ENCODE measurements at regions not wholly inside any gene's neighbourhood (a gene's known extent, or its start where the extent isn't known, plus 50 kb on each side); places are given as distances from the start of the nearest gene placed in this dataset.

DNA sequence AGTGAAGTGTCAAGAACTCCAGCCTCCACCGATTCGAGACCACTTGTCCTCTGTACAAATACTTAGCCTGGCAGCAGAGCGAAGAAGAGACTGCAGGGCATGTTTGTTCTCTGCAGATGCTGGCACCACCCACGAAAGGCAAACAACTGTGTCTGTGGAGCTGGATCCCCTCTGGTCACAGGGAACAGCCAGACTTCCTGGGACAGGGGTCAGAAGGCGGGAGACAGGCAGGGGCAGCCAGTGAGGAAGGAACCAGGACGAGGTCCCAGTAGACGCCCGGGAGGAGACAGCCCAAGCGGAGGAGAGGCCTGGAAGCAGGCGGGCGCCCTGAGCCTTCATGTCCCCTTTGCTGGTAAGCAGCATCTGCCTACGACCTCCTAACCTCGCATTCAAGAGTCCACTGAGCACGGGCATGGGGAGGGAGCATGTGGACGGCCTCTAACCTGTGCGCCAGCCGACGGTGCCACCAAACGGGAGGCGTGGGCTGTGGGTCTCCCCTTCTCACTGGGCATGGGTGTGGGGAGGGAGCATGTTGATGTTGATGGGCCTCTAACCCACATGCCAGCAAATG lies 265.5 kb downstream of the DLL1 start:
- no peak overlapping the region for H3K4me3 ChIP-seq
- no peaks in the 10 kb centered on the region for H3K9me3 ChIP-seq
- peaks cover 10 to 19% (median 15%) of the 10 kb centered on the region in 4 donors for H3K4me1 ChIP-seq
- no peak for DNase-seq (ENCODE audit: extremely low spot score)
- no peaks in the 10 kb centered on the region for H3K36me3 ChIP-seq
- no peak overlapping the region for H3K27ac ChIP-seq (replicated peaks in 1 of 4)
- intact Hi-C loops (cut with DNase I), result no loop called here
- WGBS, result 87% methylated on average over 20 of the region's 20 CpGs
- peaks cover 0 to 18% (median 0%) of the 10 kb centered on the region in 4 donors for H3K27me3 ChIP-seq
- TF ChIP-seq EP300 (IDR thresholded peaks at IDR 0.05), result no peak
- no peak for TF ChIP-seq POLR2AphosphoS5 (IDR thresholded peaks at IDR 0.05)
- no peak for TF ChIP-seq POLR2A (IDR thresholded peaks at IDR 0.05; ENCODE audit: low read depth)
- TF ChIP-seq, protein P1, sequence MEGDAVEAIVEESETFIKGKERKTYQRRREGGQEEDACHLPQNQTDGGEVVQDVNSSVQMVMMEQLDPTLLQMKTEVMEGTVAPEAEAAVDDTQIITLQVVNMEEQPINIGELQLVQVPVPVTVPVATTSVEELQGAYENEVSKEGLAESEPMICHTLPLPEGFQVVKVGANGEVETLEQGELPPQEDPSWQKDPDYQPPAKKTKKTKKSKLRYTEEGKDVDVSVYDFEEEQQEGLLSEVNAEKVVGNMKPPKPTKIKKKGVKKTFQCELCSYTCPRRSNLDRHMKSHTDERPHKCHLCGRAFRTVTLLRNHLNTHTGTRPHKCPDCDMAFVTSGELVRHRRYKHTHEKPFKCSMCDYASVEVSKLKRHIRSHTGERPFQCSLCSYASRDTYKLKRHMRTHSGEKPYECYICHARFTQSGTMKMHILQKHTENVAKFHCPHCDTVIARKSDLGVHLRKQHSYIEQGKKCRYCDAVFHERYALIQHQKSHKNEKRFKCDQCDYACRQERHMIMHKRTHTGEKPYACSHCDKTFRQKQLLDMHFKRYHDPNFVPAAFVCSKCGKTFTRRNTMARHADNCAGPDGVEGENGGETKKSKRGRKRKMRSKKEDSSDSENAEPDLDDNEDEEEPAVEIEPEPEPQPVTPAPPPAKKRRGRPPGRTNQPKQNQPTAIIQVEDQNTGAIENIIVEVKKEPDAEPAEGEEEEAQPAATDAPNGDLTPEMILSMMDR (IDR thresholded peaks at IDR 0.05), result no peak

GRCh38 chr6:170024940-170025339 lies 265.9 kb downstream of the DLL1 start:
- H3K27me3 ChIP-seq, result peaks cover 0 to 18% (median 0%) of the 10 kb centered on the region in 4 donors
- intact Hi-C loops (cut with DNase I), result no loop called here
- no peak for DNase-seq (ENCODE audit: extremely low spot score)
- H3K27ac ChIP-seq (replicated peaks in 1 of 4), result no peak overlapping the region
- H3K4me1 ChIP-seq, result peaks cover 10 to 19% (median 15%) of the 10 kb centered on the region in 4 donors
- no peaks in the 10 kb centered on the region for H3K9me3 ChIP-seq
- H3K4me3 ChIP-seq, result no peak overlapping the region
- TF ChIP-seq POLR2AphosphoS5 (IDR thresholded peaks at IDR 0.05) (peak; percentile 25 to 61), POLR2A (IDR thresholded peaks at IDR 0.05; ENCODE audit: low read depth) (no peak)
- 44% methylated on average over 7 of the region's 7 CpGs for WGBS
- no peaks in the 10 kb centered on the region for H3K36me3 ChIP-seq

- peak overlapping the region; percentile 22 to 39 (median 26) for H3K4me3 ChIP-seq
Observed at GRCh38 chr6:170023620-170024521, 267.0 kb downstream of the DLL1 start.

GRCh38 chr6:170022827-170023619 lies 267.9 kb downstream of the DLL1 start:
- H3K27me3 ChIP-seq, result peaks cover 0 to 18% (median 0%) of the 10 kb centered on the region in 4 donors
- no peak for TF ChIP-seq POLR2A (IDR thresholded peaks at IDR 0.05; ENCODE audit: low read depth)
- TF ChIP-seq, protein P1 (IDR thresholded peaks at IDR 0.05), result no peak
- TF ChIP-seq EP300 (IDR thresholded peaks at IDR 0.05), result no peak
- TF ChIP-seq POLR2AphosphoS5 (IDR thresholded peaks at IDR 0.05), result peak in 1 of 2 donors; percentile 26
- H3K9me3 ChIP-seq, result no peaks in the 10 kb centered on the region
- H3K36me3 ChIP-seq, result no peaks in the 10 kb centered on the region
- DNase-seq (ENCODE audit: extremely low spot score), result no peak
- H3K4me3 ChIP-seq, result peak overlapping the region; percentile 22 to 39 (median 26)
- H3K27ac ChIP-seq (replicated peaks in 1 of 4), result no peak overlapping the region
- H3K4me1 ChIP-seq, result peaks cover 10 to 19% (median 15%) of the 10 kb centered on the region in 4 donors
- 85% methylated on average over 10 of the region's 77 CpGs for WGBS
- intact Hi-C loops (cut with DNase I), result no loop called here

More at GRCh38 chr6:170023620-170024521, 267.0 kb downstream of the DLL1 start:
- no peak for DNase-seq (ENCODE audit: extremely low spot score)
- Histone ChIP-seq H3K9me3 (no peaks in the 10 kb centered on the region), H3K4me1 (peaks cover 10 to 19% (median 15%) of the 10 kb centered on the region in 4 donors), H3K27me3 (peaks cover 0 to 18% (median 0%) of the 10 kb centered on the region in 4 donors), H3K36me3 (no peaks in the 10 kb centered on the region), H3K27ac (replicated peaks in 1 of 4) (no peak overlapping the region)
- 85% methylated on average over 16 of the region's 67 CpGs for WGBS
- intact Hi-C loops (cut with DNase I), result no loop called here
- TF ChIP-seq POLR2AphosphoS5 (IDR thresholded peaks at IDR 0.05) (no peak), POLR2A (IDR thresholded peaks at IDR 0.05; ENCODE audit: low read depth) (no peak), EP300 (IDR thresholded peaks at IDR 0.05) (no peak)
- TF ChIP-seq, protein P1 (IDR thresholded peaks at IDR 0.05), result no peak

All from esophagus muscularis mucosa (tissue), 4 donors.